Neural progenitor cell (in vitro differentiated cells): ENCODE measurements at regions not wholly inside any gene's neighbourhood (a gene's known extent, or its start where the extent isn't known, plus 50 kb on each side); places are given as distances from the start of the nearest gene placed in this dataset.

Experiments
- EZH2 ChIP-seq: fragments of 200-600 bp; sonication (generic); IDR thresholded peaks from 2 replicates; pipeline ENCODE4 v1.6.1; 2017; ENCODE audit warnings: antibody characterized with exemption, mild to moderate bottlenecking, moderate library complexity
- EZH2phosphoT487 ChIP-seq: fragments of 200-600 bp; sonication (generic); IDR thresholded peaks from 2 replicates; pipeline ENCODE4 v1.6.1; 2017; ENCODE audit warnings: antibody characterized with exemption
- TF ChIP-seq, protein P1 (sequence below): fragments of 200-600 bp; sonication (generic); IDR thresholded peaks from 2 replicates; pipeline ENCODE4 v1.5.1; 2017; ENCODE audit warnings: antibody characterized with exemption, mild to moderate bottlenecking

DNA sequence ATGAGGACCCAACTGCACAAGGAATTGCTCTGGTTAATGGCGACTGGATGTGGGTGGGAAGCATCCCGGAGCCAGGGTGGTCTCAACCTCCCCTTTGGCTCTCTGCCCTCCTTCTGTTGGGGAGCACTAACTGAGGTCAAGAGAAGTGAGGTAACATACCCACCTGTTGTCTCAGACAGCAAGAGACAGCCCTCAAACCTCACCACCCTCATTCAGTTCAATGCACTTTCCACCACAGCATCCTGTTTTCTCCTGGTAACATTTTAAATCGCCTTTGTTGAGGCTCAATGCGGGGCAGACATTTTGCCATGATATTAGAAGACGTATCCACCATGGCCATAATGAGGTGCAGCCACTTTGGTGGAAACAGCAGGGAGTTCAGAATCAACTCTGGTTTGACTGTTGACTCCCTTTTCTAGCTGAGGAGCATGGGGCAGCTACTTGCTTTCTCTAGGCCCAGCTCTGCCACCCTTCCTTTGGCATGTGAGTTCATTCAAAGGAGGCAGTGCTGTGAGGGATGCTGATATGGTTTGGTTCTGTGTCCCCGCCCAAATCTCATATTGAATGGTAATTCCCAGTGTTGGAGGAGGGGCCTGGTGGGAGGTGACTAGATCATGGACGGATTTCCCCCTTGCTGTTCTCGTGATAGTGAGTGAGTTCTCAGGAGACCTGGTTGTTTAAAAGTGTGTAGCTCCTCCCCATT, 338.6 kb downstream of the PCNX1 start:
- TF ChIP-seq, protein P1, sequence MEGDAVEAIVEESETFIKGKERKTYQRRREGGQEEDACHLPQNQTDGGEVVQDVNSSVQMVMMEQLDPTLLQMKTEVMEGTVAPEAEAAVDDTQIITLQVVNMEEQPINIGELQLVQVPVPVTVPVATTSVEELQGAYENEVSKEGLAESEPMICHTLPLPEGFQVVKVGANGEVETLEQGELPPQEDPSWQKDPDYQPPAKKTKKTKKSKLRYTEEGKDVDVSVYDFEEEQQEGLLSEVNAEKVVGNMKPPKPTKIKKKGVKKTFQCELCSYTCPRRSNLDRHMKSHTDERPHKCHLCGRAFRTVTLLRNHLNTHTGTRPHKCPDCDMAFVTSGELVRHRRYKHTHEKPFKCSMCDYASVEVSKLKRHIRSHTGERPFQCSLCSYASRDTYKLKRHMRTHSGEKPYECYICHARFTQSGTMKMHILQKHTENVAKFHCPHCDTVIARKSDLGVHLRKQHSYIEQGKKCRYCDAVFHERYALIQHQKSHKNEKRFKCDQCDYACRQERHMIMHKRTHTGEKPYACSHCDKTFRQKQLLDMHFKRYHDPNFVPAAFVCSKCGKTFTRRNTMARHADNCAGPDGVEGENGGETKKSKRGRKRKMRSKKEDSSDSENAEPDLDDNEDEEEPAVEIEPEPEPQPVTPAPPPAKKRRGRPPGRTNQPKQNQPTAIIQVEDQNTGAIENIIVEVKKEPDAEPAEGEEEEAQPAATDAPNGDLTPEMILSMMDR: no peak
- TF ChIP-seq EZH2phosphoT487 (no peak), EZH2 (no peak)
